ENCODE measurements at regions not wholly inside any gene's neighbourhood (a gene's known extent, or its start where the extent isn't known, plus 50 kb on each side); places are given as distances from the start of the nearest gene placed in this dataset.

DNA sequence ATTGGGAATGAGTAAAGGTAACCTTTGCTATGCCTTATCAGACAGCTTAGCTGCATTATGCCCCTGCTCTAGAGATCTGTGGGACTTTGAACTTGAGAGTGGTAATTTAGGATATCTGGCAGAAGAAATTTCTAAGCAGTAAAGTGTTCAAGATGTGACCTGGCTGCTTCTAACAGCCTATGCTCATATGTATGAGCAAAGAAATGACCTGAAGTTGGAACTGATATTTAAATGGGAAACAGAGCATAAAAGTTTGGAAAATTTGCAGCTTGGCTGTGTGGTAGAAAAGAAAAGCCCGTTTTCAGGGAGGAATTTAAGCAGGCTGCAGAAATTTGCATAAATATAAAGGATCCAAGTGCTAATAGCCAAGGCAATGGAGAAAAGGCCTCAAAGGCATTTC, 90.4 kb downstream of the HHIPL2 start:
- no peak for TF ChIP-seq SUZ12 (IDR thresholded peaks at IDR 0.05; ENCODE audit: extremely low read depth, insufficient read depth, insufficient read length)
- no peak for TF ChIP-seq YY1 (IDR thresholded peaks at IDR 0.05; ENCODE audit: insufficient read depth, insufficient read length)

All from NT2/D1 (cell line).